ENCODE measurements at regions not wholly inside any gene's neighbourhood (a gene's known extent, or its start where the extent isn't known, plus 50 kb on each side); places are given as distances from the start of the nearest gene placed in this dataset.
"Not testable (repeated sequence)": the region's sequence is repeated elsewhere in the genome, so short reads cannot be mapped to it uniquely, and the experiment has no call there.

DNA sequence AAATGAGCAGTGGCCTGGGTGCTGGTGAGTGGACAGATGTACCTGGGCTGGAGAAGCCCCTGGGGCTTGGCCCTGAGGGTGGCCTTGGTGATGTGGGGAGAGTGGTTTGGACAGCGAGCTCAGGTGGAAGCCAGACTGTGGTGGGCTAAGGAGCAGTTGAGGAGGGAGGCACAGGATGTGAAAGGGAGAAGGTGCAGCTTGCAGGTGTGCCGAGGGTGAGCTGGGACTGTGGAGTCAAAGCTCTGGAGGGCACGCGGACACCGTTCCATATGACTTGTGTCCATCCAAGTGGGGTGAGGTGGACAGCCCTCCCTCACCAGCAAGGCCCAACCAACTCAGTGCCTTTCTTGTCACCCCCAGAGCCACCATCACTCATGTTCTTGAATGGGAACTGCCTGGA lies 170.8 kb upstream of the ZNF267 start:
- no peak for DNase-seq

- no peak for DNase-seq
Observed at GRCh38 chr16:31703526-31704128, 170.0 kb upstream of the ZNF267 start.

- no peak for DNase-seq
Observed at GRCh38 chr16:31704138-31704537, 169.5 kb upstream of the ZNF267 start.

DNA sequence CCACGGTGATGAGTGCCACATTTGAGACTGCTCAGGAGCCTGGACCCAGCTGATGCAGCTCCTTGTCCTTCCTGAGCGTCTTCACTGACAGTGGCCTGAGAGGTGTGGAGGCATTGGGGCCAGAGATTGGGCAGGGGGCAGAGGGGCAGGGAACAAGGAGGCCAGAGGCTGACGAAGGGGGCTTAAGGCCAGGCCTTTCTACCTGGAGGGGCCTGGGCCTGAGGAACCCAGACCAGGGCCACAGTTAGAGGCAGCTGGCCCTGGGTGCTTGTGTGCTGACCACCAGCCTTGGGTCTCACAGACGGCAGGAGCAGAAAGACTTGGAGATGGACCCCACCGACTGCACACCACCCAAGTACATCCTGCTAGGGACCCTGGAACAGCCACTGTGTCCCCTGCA lies 168.2 kb upstream of the ZNF267 start:
- no peak for DNase-seq

- no peak for DNase-seq
Observed at GRCh38 chr16:31706318-31706717, 167.3 kb upstream of the ZNF267 start.

GRCh38 chr16:31706925-31707324 lies 166.7 kb upstream of the ZNF267 start:
- DNase-seq: no peak

DNA sequence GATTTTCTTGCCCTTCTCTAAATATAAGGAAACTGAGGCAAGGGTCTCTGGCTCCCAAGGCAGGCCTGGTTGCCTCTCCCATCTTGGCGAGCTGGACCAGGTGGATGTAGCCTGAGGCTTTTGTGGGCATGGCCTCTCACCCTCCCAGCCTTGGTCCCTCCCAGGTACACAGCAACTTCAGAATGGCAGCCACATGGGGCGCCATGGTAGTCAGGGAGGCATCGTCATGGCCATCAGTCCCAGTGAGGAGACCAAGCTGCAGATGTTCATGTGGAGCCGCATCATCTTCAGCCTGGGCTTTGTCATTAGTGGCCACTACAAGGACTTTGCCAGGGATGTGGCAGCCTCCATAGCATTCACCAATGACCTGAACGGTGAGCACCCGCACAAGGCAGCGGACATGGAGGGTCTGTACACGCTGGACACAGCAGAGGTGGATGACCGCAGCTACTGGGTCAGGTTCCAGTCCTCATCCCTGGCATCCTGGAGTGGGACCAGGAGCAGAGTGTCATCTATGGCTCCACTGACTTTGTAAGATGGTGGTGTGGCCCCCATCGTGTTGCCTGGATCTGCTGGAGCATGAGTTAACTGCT lies 165.8 kb upstream of the ZNF267 start:
- DNase-seq: no peak

GRCh38 chr16:31708348-31708747 lies 165.3 kb upstream of the ZNF267 start:
- no peak for DNase-seq

- no peak for DNase-seq
Observed at GRCh38 chr16:31709181-31709580, 164.4 kb upstream of the ZNF267 start.

GRCh38 chr16:31710134-31710533 lies 163.5 kb upstream of the ZNF267 start:
- DNase-seq: no peak

- no peak for DNase-seq
Observed at GRCh38 chr16:31710880-31711279, 162.7 kb upstream of the ZNF267 start.

GRCh38 chr16:31711344-31711845 lies 162.2 kb upstream of the ZNF267 start:
- no peak for DNase-seq

DNA sequence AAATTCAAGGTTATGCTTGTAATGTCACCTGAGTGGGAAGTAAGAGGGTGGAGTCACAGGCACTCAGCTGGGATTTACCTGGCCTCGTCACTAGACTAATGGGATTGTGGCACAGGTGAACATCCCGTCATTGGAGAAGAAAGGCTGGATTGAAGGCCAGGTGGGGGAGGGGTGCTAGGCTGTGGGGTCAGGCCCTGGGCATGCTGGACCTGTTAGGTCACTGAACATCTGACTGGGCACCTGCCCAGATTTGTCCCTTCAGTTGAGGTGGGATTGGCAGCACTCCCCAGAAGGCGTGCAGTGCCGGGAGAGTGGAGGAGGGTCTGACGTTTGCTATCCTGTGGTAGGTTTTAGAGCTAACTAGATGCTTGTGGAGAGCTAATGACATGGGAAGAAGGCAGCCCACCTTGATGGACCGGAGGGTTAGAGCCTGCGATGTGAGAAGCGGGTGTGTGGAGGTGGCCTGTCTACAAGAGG lies 161.5 kb upstream of the ZNF267 start:
- no peak for DNase-seq

DNA sequence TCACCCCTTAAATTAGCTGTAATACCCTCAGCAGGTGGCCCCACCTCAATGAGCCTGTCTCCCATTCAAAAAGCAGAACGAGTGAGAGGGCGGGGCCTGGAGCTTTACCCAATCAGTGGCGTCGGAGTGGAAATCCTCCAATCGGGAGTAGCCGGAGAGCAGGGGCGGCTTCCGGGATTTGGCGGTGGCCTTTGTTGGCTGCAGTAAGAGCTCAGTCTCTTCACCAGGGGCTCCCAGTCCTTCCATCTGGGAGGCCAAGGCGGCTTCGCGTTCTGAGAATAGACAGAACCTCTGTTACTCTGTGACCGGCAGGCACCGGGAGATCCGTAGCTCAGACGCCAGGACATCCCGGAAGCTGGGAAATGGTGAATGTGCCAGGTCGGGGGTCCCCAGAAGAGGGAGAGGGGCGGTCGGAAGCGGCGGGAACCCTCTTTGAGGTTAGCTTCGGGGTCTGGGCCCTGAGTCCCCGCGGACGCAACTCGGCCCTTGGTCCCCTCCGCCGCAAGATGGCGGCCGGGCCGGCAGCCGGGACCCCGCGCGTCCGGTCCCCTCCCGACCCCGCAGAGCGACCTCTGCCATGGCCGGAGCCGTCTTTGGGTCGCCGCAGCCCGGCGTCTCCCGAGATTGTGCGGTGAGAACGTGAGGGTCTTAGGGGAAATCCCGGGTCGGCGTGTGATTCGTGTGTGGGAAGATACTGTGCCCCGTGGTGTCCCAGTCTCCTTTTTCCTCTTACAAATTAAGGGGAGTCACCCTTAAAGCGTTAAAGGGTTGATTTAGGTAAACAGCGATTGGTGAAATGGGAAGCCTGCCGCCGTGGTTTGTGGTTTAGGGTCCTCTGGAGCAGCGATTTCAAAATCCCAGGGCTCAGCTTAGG lies 160.3 kb upstream of the ZNF267 start:
- DNase-seq: peak; percentile 91

DNA sequence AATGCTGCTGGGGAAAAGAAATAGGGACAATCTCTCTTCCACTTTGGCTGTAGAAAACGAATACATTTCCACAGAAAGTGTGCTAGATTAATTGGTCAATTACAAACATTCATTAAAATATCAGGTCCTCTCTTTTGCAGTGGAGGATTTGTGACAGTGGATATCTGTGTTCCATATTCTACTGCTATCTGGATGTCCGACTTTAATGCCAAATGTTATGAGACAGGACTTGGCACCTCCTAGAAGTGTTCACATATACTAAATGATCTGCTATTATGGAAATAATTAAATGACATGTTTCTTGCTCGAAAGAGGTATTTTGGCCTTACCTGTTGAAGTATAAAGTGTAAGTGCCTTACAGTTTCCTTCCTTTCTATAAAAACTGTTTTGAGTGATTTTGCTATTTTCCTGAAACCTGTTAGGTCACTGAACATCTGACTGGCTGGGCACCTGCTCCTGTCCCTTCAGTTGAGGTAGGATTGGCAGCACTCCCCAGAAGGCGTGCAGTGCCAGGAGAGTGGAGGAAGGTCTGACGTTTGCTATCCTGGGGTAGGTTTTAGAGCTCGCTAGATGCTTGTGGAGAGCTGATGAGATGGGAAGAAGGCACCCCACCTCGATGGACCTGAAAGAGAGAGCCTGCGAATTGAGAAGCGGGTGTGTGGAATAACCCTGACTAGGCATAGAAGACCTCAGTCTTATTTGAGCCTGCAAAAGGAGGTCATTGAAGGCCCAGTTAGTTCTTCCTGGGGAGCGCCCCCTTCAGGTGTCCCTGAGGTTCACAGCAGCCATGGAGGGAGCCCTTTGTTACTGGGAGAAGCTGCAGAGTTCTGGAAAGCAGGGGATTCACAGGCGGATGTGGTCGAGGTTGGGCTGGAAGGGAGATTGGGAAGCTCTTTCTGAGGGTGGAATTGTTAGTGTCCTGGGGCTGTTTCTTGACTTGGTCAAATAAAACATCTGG lies 159.4 kb upstream of the ZNF267 start:
- no peak for DNase-seq

DNA sequence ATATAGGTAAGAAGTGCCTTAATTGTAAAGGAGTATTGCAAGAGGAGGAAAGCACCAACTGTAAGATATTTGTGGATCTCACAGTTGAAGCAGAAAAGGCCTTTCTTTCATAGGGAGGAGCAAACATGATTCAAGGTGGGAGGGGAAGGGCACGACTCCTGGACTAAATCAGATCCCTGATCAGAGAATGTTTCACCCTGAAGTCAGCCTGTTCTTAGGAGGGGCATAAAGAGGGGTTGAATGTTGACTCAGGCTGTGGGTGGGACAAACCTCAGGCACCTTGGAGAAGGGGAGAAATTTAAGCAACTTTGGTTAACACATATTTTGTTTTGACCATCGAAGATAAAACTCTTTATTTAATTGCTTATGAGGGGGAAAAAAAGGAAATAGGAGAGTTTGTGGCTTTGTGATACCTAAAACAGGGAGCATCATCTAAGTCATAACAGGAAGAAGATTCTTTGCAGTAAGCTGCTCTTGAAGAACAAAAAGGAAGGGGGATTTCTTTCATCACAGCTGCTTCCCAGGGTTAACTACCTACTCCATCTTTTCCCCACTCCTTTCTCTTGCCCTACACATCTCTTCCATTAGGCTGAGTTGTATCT lies 158.6 kb upstream of the ZNF267 start:
- no peak for DNase-seq

GRCh38 chr16:31715915-31716314 lies 157.7 kb upstream of the ZNF267 start:
- no peak for DNase-seq

DNA sequence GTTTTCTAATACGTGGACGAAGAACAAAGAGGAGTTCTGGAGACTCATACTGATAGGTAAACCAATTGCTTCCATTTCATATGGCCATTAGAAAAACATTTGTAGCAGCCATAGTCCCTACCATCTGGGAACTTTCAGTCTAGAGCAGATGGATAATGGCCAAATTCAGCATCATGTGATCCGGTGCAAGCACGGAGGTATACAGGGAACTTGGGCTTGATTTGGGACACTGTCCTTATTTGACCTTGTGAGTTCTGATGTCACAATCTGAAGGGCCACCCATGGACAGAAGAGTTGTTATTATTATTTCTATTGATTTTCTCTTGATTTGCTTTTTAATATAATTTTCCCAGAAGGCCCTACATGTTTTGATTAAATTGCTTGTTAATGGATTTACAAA lies 154.6 kb upstream of the ZNF267 start:
- DNase-seq: no peak

GRCh38 chr16:31727553-31727952 lies 146.1 kb upstream of the ZNF267 start:
- DNase-seq: no peak

GRCh38 chr16:31734265-31734664 lies 139.3 kb upstream of the ZNF267 start:
- no peak for DNase-seq

- not testable (repeated sequence) for DNase-seq
Observed at GRCh38 chr16:31745098-31745497, 128.5 kb upstream of the ZNF267 start.

- no peak for DNase-seq
Observed at GRCh38 chr16:31745900-31746299, 127.7 kb upstream of the ZNF267 start.

Data from activated CD4-positive, alpha-beta T cell treated with anti-CD3 and anti-CD28 coated beads, Interleukin-2, amount 50 U/mL, for 1 hour (primary cell).